ENCODE measurements at regions not wholly inside any gene's neighbourhood (a gene's known extent, or its start where the extent isn't known, plus 50 kb on each side); places are given as distances from the start of the nearest gene placed in this dataset.

DNA sequence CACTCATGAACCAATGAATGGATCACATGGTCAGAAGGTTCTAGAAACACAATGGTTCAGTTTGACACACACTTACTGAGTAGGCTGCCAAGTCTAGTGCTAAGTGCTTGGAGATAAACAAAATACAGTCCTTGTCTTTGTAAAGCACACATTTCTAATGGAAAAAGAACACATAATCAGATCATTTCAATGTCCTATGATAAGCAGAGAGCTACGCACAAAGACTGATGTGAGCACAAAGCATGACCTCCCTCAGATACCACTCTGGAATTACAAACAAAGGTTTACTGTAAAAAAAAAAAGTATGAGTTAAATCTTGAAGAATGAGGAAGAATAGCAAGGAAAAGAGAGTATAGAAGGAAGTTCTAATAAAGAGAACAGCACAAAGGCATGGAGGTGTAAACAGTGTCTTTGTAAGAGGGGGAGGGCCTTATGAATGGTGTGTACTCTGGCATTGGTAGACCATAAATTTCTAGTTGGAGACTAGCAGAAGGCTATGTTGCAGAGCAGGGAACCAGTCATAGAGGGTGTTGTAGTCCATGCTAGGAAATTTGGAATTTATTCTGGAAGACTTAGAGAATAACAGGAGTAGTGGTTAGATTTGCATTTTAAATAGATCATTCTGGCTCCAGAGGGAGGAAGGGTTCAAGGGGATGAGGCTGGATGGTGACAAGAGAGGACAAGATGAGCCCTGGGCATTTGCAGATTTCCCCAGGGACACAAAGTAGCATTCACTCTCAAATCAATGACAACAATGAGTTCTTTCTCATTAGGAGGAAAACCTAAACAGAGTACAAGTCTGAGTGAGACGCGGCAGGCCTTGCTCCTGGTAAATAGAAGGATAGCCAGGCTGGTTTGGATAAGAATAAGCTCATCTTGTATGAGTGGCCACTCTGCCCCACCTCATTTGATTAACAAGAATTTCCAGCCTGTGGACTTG is 468.0 kb downstream of the TOX3 start:
- H3K4me3 ChIP-seq (ENCODE audit: low read length) = no peak overlapping the region
- no peak for DNase-seq (ENCODE audit: low read depth)
- TF ChIP-seq, protein P1, sequence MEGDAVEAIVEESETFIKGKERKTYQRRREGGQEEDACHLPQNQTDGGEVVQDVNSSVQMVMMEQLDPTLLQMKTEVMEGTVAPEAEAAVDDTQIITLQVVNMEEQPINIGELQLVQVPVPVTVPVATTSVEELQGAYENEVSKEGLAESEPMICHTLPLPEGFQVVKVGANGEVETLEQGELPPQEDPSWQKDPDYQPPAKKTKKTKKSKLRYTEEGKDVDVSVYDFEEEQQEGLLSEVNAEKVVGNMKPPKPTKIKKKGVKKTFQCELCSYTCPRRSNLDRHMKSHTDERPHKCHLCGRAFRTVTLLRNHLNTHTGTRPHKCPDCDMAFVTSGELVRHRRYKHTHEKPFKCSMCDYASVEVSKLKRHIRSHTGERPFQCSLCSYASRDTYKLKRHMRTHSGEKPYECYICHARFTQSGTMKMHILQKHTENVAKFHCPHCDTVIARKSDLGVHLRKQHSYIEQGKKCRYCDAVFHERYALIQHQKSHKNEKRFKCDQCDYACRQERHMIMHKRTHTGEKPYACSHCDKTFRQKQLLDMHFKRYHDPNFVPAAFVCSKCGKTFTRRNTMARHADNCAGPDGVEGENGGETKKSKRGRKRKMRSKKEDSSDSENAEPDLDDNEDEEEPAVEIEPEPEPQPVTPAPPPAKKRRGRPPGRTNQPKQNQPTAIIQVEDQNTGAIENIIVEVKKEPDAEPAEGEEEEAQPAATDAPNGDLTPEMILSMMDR (IDR thresholded peaks at IDR 0.05; ENCODE audit: insufficient read depth, low read depth, low read length, missing control alignments) = no peak

DNA sequence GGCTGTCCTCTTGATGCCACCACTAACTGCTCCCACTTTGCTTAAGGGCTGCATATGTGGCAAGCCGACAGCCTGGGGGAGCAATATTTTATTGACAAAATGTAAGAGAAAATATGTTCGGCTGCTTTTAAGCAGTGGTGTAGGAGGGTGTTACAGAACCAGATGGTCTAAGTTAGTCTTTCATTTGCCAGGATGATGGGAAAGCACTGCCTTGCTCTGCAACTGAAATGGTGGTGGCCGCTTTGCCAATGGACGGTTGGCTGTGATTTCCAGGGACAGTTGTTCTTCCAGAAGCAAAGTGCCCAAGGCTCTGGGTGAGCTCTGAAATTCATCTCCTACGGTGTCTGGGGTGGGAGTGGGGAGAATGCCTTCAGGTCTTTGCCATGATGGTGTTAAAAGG is 469.3 kb downstream of the TOX3 start:
- TF ChIP-seq, protein P1 (IDR thresholded peaks at IDR 0.05; ENCODE audit: insufficient read depth, low read depth, low read length, missing control alignments) = no peak
- no peak overlapping the region for H3K4me3 ChIP-seq (ENCODE audit: low read length)
- DNase-seq (ENCODE audit: low read depth) = no peak

DNA sequence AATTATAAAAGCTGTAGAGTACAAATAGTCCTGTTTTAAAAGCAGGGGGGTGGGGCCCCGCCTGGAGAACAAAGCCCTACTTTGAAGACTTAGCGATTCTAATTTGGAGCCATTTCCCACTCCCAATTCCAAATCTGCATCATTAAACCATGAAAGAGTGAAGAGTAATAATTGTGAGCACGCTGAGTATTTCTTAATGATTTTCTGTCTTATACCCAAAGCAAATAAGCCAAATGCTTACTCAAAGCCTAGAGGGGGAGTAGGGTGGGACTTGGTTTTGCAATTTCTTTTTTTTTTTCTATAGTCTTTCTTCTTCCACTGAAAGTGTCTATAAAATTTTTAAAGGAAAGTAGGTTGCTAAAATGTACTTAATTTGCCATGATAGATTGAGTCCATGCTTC is 470.1 kb downstream of the TOX3 start:
- TF ChIP-seq, protein P1 (IDR thresholded peaks at IDR 0.05; ENCODE audit: insufficient read depth, low read depth, low read length, missing control alignments) = no peak
- no peak overlapping the region for H3K4me3 ChIP-seq (ENCODE audit: low read length)
- DNase-seq (ENCODE audit: low read depth) = no peak

DNA sequence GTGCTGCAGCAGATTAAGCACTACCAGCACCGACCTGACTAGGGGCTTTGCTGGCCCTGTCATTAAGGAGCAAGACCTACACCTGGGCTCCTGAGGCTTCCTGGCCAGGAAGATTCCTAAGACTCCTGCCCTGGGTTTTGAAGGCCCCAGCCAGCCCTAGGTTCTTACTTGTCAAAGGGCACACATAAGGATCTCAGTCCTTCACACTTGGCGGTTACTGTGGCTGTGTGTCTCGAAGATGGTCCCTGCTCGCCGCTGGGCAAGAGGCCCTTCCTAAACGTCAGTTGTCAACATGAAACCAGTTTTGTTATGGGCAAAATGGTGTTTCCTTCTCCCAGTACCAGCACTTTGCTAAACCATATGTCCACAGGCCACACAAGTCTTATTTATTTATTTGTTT is 470.6 kb downstream of the TOX3 start:
- DNase-seq (ENCODE audit: low read depth) = no peak
- H3K4me3 ChIP-seq (ENCODE audit: low read length) = no peak overlapping the region
- TF ChIP-seq, protein P1 (IDR thresholded peaks at IDR 0.05; ENCODE audit: insufficient read depth, low read depth, low read length, missing control alignments) = no peak

DNA sequence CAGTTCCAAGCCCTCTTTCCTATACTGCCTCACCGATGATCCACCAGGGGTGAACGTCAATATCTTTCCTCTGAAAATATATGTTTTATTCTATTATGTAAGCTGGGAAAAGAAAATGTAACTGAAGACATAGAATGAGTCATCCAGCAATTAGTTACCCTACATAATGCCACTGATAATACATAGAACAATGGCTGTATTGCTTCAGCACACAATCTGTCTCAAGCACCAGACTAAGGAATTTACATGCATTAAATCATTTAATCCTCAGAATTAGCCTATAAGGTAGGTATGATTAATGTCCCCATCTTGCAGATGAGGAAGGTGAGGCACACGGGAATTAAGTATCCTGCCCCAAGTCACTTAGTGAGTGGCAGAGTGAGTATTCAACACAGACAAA is 472.8 kb downstream of the TOX3 start:
- no peak overlapping the region for H3K4me3 ChIP-seq (ENCODE audit: low read length)
- DNase-seq (ENCODE audit: low read depth) = peak; percentile 10
- TF ChIP-seq, protein P1 (IDR thresholded peaks at IDR 0.05; ENCODE audit: insufficient read depth, low read depth, low read length, missing control alignments) = no peak

DNA sequence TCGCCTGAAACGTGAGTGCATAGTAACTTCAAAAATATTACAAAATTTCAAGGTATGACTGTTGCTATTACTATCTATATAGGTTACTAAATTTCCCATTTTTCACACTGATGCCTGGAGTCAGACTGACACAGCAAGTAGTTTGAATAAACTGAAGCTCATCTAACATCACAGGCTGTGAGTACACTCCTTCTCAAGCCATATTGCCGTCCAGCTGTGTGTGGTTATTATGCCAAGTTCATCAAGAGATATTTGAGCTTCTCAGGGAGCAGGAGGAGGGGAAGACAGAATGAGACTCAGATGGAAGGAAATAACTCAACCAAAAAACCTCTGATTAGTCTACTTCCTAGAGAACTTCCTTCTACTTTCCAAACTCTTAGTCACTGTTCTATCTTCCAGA is 473.9 kb downstream of the TOX3 start:
- TF ChIP-seq, protein P1 (IDR thresholded peaks at IDR 0.05; ENCODE audit: insufficient read depth, low read depth, low read length, missing control alignments) = no peak
- no peak for DNase-seq (ENCODE audit: low read depth)

DNA sequence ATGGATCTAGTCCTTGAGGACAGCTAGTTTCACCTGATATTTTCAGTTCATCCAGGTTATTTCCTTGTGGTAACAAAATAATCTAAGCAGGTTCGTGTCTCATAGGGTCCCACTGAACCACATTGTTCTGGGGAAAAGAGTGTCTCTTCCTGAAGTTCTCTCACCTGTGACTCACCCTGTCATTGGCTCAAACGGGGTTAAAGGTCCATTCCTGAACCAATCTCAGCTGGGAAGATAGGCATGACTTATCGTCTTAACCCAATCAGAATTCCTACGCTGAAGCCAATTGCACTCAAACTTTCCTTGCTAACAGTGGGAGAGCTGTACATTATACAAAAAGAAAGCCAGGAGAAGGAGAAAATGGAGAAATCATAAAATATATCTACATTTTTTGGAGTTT is 475.8 kb downstream of the TOX3 start:
- DNase-seq (ENCODE audit: low read depth) = no peak
- TF ChIP-seq, protein P1 (IDR thresholded peaks at IDR 0.05; ENCODE audit: insufficient read depth, low read depth, low read length, missing control alignments) = no peak
- H3K4me3 ChIP-seq (ENCODE audit: low read length) = no peak overlapping the region

More for the DNA sequence above, 473.9 kb downstream of the TOX3 start:
- H3K4me3 ChIP-seq (ENCODE audit: low read length) = no peak overlapping the region

Measured in epithelial cell of esophagus (primary cell).